H9 (cell line): ENCODE measurements at regions not wholly inside any gene's neighbourhood (a gene's known extent, or its start where the extent isn't known, plus 50 kb on each side); places are given as distances from the start of the nearest gene placed in this dataset.

Experiments
- DNase-seq: peaks from one replicate; pipeline ENCODE4 v3.0.0-alpha.2; 2017
- H2AFZ ChIP-seq: one replicate; pipeline ENCODE4 v1.6.1; 2013; ENCODE audit warnings: mild to moderate bottlenecking, low read length, control low read depth, moderate library complexity
- H2AK5ac ChIP-seq: 2 replicates; pipeline ENCODE4 v1.6.1; 2013; ENCODE audit warnings: low read length, control low read depth, mixed read lengths; ENCODE audit not compliant: insufficient read length
- H2BK120ac ChIP-seq: one replicate; pipeline ENCODE4 v1.6.1; 2013; ENCODE audit warnings: low read depth, mild to moderate bottlenecking, low read length, control low read depth, inconsistent platforms; ENCODE audit not compliant: poor library complexity, severe bottlenecking
- H2BK12ac ChIP-seq: 2 replicates; pipeline ENCODE4 v1.6.1; 2013; ENCODE audit warnings: low read length, control low read depth, mixed read lengths, low read depth; ENCODE audit not compliant: insufficient read length
- H2BK15ac ChIP-seq: 2 replicates; pipeline ENCODE4 v1.6.1; 2013; ENCODE audit warnings: low read depth, low read length, control low read depth
- H2BK20ac ChIP-seq: one replicate; pipeline ENCODE4 v1.6.1; 2013; ENCODE audit warnings: low read depth, mild to moderate bottlenecking, low read length, control low read depth, inconsistent platforms; ENCODE audit not compliant: poor library complexity, severe bottlenecking
- H2BK5ac ChIP-seq: 2 replicates; pipeline ENCODE4 v1.6.1; 2013; ENCODE audit warnings: low read length, control low read depth, mixed read lengths; ENCODE audit not compliant: insufficient read length
- H3K14ac ChIP-seq: 2 replicates; pipeline ENCODE4 v1.6.1; 2013; ENCODE audit warnings: low read length, control low read depth; ENCODE audit not compliant: insufficient read depth
- H3K18ac ChIP-seq: 2 replicates; pipeline ENCODE4 v1.6.1; 2013; ENCODE audit warnings: low read depth, mild to moderate bottlenecking, mixed read lengths, low read length, control low read depth; ENCODE audit not compliant: insufficient read length
- H3K23ac ChIP-seq: 2 replicates; pipeline ENCODE4 v1.6.1; 2013; ENCODE audit warnings: low read length, control low read depth, mixed read lengths, low read depth; ENCODE audit not compliant: insufficient read length
- H3K23me2 ChIP-seq: 2 replicates; pipeline ENCODE4 v1.6.1; 2013; ENCODE audit warnings: low read depth, mild to moderate bottlenecking, mixed read lengths, low read length, control low read depth; ENCODE audit not compliant: insufficient read length, poor library complexity, severe bottlenecking
- H3K27ac ChIP-seq: 2 replicates; pipeline ENCODE4 v1.5.1; 2013; ENCODE audit warnings: low read length, control low read depth, mixed read lengths, low read depth; ENCODE audit not compliant: insufficient read length
- H3K27me3 ChIP-seq: 2 replicates; pipeline ENCODE4 v1.6.1; 2013; ENCODE audit warnings: low read length, control low read depth, inconsistent platforms; ENCODE audit not compliant: insufficient read depth
- H3K4ac ChIP-seq: 2 replicates; pipeline ENCODE4 v1.6.1; 2013; ENCODE audit warnings: low read depth, mild to moderate bottlenecking, control low read depth, inconsistent platforms, low read length, moderate library complexity
- H3K4me1 ChIP-seq: 2 replicates; pipeline ENCODE4 v1.6.1; 2013; ENCODE audit warnings: low read length, control low read depth, inconsistent platforms; ENCODE audit not compliant: insufficient read depth
- H3K4me2 ChIP-seq: 2 replicates; pipeline ENCODE4 v1.6.1; 2013; ENCODE audit warnings: low read length, control low read depth, mixed read lengths; ENCODE audit not compliant: insufficient read length, insufficient read depth
- H3K56ac ChIP-seq: 2 replicates; pipeline ENCODE4 v1.6.1; 2013; ENCODE audit warnings: low read depth, mild to moderate bottlenecking, mixed read lengths, low read length, control low read depth; ENCODE audit not compliant: insufficient read length
- H3K79me1 ChIP-seq: 2 replicates; pipeline ENCODE4 v1.6.1; 2013; ENCODE audit warnings: low read depth, mild to moderate bottlenecking, moderate library complexity, low read length, control low read depth, inconsistent platforms; ENCODE audit not compliant: insufficient read depth, poor library complexity, severe bottlenecking
- H3K79me2 ChIP-seq: 2 replicates; pipeline ENCODE4 v1.6.1; 2013; ENCODE audit warnings: low read length, control low read depth, inconsistent platforms; ENCODE audit not compliant: insufficient read depth
- H3K9ac ChIP-seq: 2 replicates; pipeline ENCODE4 v1.6.1; 2013; ENCODE audit warnings: low read length, control low read depth, mixed read lengths; ENCODE audit not compliant: insufficient read length; ENCODE audit errors: extremely low read depth
- H3K9me3 ChIP-seq: one replicate; pipeline ENCODE4 v1.6.1; 2013; ENCODE audit warnings: low read depth, low read length, inconsistent platforms; ENCODE audit not compliant: control insufficient read depth
- H3T11ph ChIP-seq: one replicate; pipeline ENCODE4 v1.6.1; 2013; ENCODE audit warnings: mild to moderate bottlenecking, low read length, control low read depth, inconsistent platforms
- H4K20me1 ChIP-seq: one replicate; pipeline ENCODE4 v1.6.1; 2013; ENCODE audit not compliant: control insufficient read depth, insufficient read length, insufficient read depth
- H4K5ac ChIP-seq: 2 replicates; pipeline ENCODE4 v1.6.1; 2013; ENCODE audit warnings: low read depth, mild to moderate bottlenecking, mixed read lengths, low read length, control low read depth; ENCODE audit not compliant: insufficient read length
- H4K8ac ChIP-seq: replicated peaks from 2 replicates; pipeline ENCODE4 v1.6.1; 2013; ENCODE audit warnings: low read length, control low read depth, mixed read lengths, low read depth; ENCODE audit not compliant: insufficient read length
- H4K91ac ChIP-seq: 2 replicates; pipeline ENCODE4 v1.6.1; 2013; ENCODE audit warnings: low read depth, mild to moderate bottlenecking, moderate library complexity, mixed read lengths, low read length, control low read depth; ENCODE audit not compliant: insufficient read length
- H3K27ac Mint-ChIP-seq, 3 experiments: 2 replicates in 2 of 3; 3 replicates in 1 of 3; pipeline ENCODE4 v1.8.0; 2020 to 2021; ENCODE audit warnings: mixed read lengths in 3 of 3, mild to moderate bottlenecking in 1 of 3, moderate library complexity in 1 of 3
- H3K27me3 Mint-ChIP-seq: 2 replicates; pipeline ENCODE4 v1.8.0; 2021; ENCODE audit warnings: low read depth, mild to moderate bottlenecking, moderate library complexity, mixed read lengths
- H3K36me3 Mint-ChIP-seq, 3 experiments: 2 replicates in 2 of 3; 3 replicates in 1 of 3; pipeline ENCODE4 v1.8.0; 2020 to 2021; ENCODE audit warnings: low read depth in 3 of 3, mixed read lengths in 3 of 3; ENCODE audit not compliant: insufficient read depth in 1 of 3
- H3K4me1 Mint-ChIP-seq, 2 experiments: 2 replicates each; pipeline ENCODE4 v1.8.0; 2020; ENCODE audit warnings: mixed read lengths in 2 of 2
- H3K4me3 Mint-ChIP-seq, 2 experiments: 2 replicates in 1 of 2; 3 replicates in 1 of 2; pipeline ENCODE4 v1.8.0; 2020 to 2021; ENCODE audit warnings: mild to moderate bottlenecking in 2 of 2, mixed read lengths in 2 of 2, moderate library complexity in 1 of 2
- H3K9me3 Mint-ChIP-seq, 2 experiments: 2 replicates in 1 of 2; 3 replicates in 1 of 2; pipeline ENCODE4 v1.8.0; 2020; ENCODE audit warnings: mild to moderate bottlenecking in 2 of 2, mixed read lengths in 2 of 2, moderate library complexity in 1 of 2
- WGBS: extraction: QIAGEN DNeasy Blood & Tissue Kit; methylation state at CpG from one replicate; pipeline ENCODE4 v1.1.7; 2013; ENCODE audit warnings: missing lambda C conversion rate, low lambda C conversion rate, mixed read lengths; ENCODE audit not compliant: insufficient read length; ENCODE audit errors: extremely low coverage; 5-methylcytosine and 5-hydroxymethylcytosine counted together
- TF ChIP-seq, protein P1 (sequence below): fragments of 200-600 bp; sonication (generic); conservative IDR thresholded peaks from 3 replicates; pipeline ENCODE4 v1.8.0; 2021; ENCODE audit warnings: antibody characterized with exemption, mild to moderate bottlenecking

- H2AK5ac ChIP-seq = no peak overlapping the region
- H2BK12ac ChIP-seq = no peak overlapping the region
- H3K14ac ChIP-seq = no peak overlapping the region
- no peak overlapping the region for H3K4me2 ChIP-seq
- Mint-ChIP-seq H3K27me3 (no peaks in the 10 kb centered on the region), H3K27ac (no peak overlapping the region), H3K4me1 (no peaks in the 10 kb centered on the region), H3K4me3 (no peak overlapping the region), H3K9me3 (no peaks in the 10 kb centered on the region), H3K36me3 (no peaks in the 10 kb centered on the region)
- H3K79me2 ChIP-seq = no peaks in the 10 kb centered on the region
- H3K23ac ChIP-seq = no peak overlapping the region
- H3K27ac ChIP-seq = no peak overlapping the region
- H3K27me3 ChIP-seq = no peaks in the 10 kb centered on the region
- no peaks in the 10 kb centered on the region for H4K20me1 ChIP-seq
- no peaks in the 10 kb centered on the region for H3K9me3 ChIP-seq
- no peak overlapping the region for H3K9ac ChIP-seq
- no peak overlapping the region for H4K5ac ChIP-seq
- no peak overlapping the region for H4K91ac ChIP-seq
- H4K8ac ChIP-seq = no peak overlapping the region
- no peak overlapping the region for H2BK5ac ChIP-seq
- H3K18ac ChIP-seq = no peak overlapping the region
- no peak overlapping the region for H3T11ph ChIP-seq
- H3K4ac ChIP-seq = no peak overlapping the region
- TF ChIP-seq, protein P1, sequence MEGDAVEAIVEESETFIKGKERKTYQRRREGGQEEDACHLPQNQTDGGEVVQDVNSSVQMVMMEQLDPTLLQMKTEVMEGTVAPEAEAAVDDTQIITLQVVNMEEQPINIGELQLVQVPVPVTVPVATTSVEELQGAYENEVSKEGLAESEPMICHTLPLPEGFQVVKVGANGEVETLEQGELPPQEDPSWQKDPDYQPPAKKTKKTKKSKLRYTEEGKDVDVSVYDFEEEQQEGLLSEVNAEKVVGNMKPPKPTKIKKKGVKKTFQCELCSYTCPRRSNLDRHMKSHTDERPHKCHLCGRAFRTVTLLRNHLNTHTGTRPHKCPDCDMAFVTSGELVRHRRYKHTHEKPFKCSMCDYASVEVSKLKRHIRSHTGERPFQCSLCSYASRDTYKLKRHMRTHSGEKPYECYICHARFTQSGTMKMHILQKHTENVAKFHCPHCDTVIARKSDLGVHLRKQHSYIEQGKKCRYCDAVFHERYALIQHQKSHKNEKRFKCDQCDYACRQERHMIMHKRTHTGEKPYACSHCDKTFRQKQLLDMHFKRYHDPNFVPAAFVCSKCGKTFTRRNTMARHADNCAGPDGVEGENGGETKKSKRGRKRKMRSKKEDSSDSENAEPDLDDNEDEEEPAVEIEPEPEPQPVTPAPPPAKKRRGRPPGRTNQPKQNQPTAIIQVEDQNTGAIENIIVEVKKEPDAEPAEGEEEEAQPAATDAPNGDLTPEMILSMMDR = no peak
- DNase-seq = no peak
- no peaks in the 10 kb centered on the region for H3K79me1 ChIP-seq
- H3K4me1 ChIP-seq = no peaks in the 10 kb centered on the region
- H3K23me2 ChIP-seq = no peaks in the 10 kb centered on the region
- H2BK20ac ChIP-seq = no peak overlapping the region
- no peak overlapping the region for H2BK120ac ChIP-seq
- H2AFZ ChIP-seq = no peak overlapping the region
- H2BK15ac ChIP-seq = no peak overlapping the region
- H3K56ac ChIP-seq = no peak overlapping the region
- WGBS = no CpG with 5 or more reads among the region's 4 CpGs
These were observed 1093.6 kb upstream of the GHITM start for GRCh38 chr10:83045731-83046130.
